Cardiac muscle cell (in vitro differentiated cells and primary cell): ENCODE measurements at regions not wholly inside any gene's neighbourhood (a gene's known extent, or its start where the extent isn't known, plus 50 kb on each side); places are given as distances from the start of the nearest gene placed in this dataset.

Experiments
- DNase-seq, 2 donors: peaks; one replicate each; pipeline versions ENCODE4 v3.0.0 to v3.0.0-alpha.2; 2010 to 2017; ENCODE audit warnings: low read depth in 1 of 2, low spot score in 1 of 2
- H3K27ac ChIP-seq: fragments of 200-600 bp; sonication (generic); 2 replicates; pipeline ENCODE4 v1.5.1; 2016
- H3K27me3 ChIP-seq: fragments of 200-600 bp; sonication (generic); 2 replicates; pipeline ENCODE4 v1.6.0; 2016; ENCODE audit warnings: control low read depth
- H3K36me3 ChIP-seq: fragments of 200-600 bp; sonication (generic); 2 replicates; pipeline ENCODE4 v1.5.1; 2016; ENCODE audit warnings: control low read depth
- H3K4me1 ChIP-seq: fragments of 200-600 bp; sonication (generic); 2 replicates; pipeline ENCODE4 v1.8.1; 2017; ENCODE audit warnings: low read depth, mild to moderate bottlenecking, mixed run types
- H3K4me3 ChIP-seq: fragments of 200-600 bp; sonication (generic); 2 replicates; pipeline ENCODE4 v1.5.1; 2016; ENCODE audit warnings: mild to moderate bottlenecking
- H3K9me3 ChIP-seq: fragments of 200-600 bp; sonication (generic); 2 replicates; pipeline ENCODE4 v1.5.1; 2017; ENCODE audit warnings: low read depth, mild to moderate bottlenecking, control low read depth
- CTCF ChIP-seq: IDR thresholded peaks from 2 replicates; pipeline ENCODE4 v1.5.1; 2012; ENCODE audit warnings: low read depth, mild to moderate bottlenecking, low read length

DNA sequence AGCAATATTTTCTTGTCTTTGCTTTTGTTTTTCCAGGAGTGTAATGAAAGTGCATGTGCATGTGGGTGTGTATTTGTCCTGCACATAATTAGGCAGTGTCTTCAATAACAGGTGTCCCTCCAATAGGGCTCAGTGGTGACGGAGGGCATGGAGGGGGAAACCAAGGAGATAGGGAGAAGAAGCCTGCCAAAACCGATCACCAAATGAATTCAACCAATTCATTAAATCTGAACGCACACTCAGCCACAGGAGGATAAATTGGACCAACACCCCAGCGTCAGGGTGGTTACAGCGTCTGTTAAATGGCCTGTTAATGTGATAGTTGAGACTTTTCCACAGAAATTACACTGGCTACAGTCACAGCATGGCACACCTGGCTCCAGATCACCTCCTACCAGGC lies 527.6 kb downstream of the CD83 start:
- Histone ChIP-seq H3K4me1 (peaks cover 18% of the 10 kb centered on the region), H3K9me3 (no peaks in the 10 kb centered on the region), H3K27ac (no peak overlapping the region), H3K27me3 (no peaks in the 10 kb centered on the region), H3K4me3 (no peak overlapping the region), H3K36me3 (no peaks in the 10 kb centered on the region)
- no peak for DNase-seq
- no peak for TF ChIP-seq CTCF

GRCh38 chr6:14645841-14646240 lies 528.3 kb downstream of the CD83 start:
- peaks cover 14% of the 10 kb centered on the region for H3K4me1 ChIP-seq
- no peak for TF ChIP-seq CTCF
- H3K27me3 ChIP-seq: no peaks in the 10 kb centered on the region
- no peaks in the 10 kb centered on the region for H3K36me3 ChIP-seq
- no peak overlapping the region for H3K27ac ChIP-seq
- H3K9me3 ChIP-seq: no peaks in the 10 kb centered on the region
- no peak overlapping the region for H3K4me3 ChIP-seq
- DNase-seq: no peak

GRCh38 chr6:14646371-14646770 lies 528.8 kb downstream of the CD83 start:
- Histone ChIP-seq H3K4me3 (no peak overlapping the region), H3K27me3 (no peaks in the 10 kb centered on the region), H3K4me1 (peaks cover 8% of the 10 kb centered on the region), H3K9me3 (no peaks in the 10 kb centered on the region), H3K36me3 (no peaks in the 10 kb centered on the region), H3K27ac (no peak overlapping the region)
- TF ChIP-seq CTCF: no peak
- DNase-seq: no peak

- Histone ChIP-seq H3K4me1 (no peaks in the 10 kb centered on the region), H3K36me3 (no peaks in the 10 kb centered on the region), H3K9me3 (no peaks in the 10 kb centered on the region), H3K27me3 (no peaks in the 10 kb centered on the region), H3K27ac (no peak overlapping the region), H3K4me3 (no peak overlapping the region)
- no peak for TF ChIP-seq CTCF
- DNase-seq: peak in 1 of 2 donors; percentile 41
Observed at GRCh38 chr6:14647357-14647756, 529.8 kb downstream of the CD83 start.

DNA sequence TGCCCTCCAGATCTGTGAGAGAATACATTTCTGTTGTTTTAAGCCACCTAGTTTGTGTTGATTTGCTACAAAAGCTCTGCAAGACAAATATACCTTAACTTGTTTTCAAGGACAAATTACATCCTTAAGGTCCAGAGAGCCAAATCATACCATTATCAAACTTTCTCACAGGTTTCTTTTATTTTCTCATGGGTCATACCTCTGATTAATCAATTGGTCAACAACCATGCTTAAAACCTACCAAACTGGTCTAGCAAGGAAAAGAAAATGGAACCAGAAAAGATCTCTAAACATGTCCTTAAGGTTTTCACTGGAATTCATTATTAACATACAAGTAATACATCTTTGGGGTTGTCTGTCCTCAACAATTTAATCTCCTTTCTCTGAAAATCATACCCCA lies 535.0 kb downstream of the CD83 start:
- no peaks in the 10 kb centered on the region for H3K27me3 ChIP-seq
- no peak overlapping the region for H3K4me3 ChIP-seq
- no peak overlapping the region for H3K27ac ChIP-seq
- no peak for TF ChIP-seq CTCF
- DNase-seq: no peak
- peaks cover 12% of the 10 kb centered on the region for H3K4me1 ChIP-seq
- no peaks in the 10 kb centered on the region for H3K9me3 ChIP-seq
- no peaks in the 10 kb centered on the region for H3K36me3 ChIP-seq
